Smooth muscle cell (in vitro differentiated cells): ENCODE measurements at regions not wholly inside any gene's neighbourhood (a gene's known extent, or its start where the extent isn't known, plus 50 kb on each side); places are given as distances from the start of the nearest gene placed in this dataset.

ENCODE experiments used
- DNase-seq: peaks from one replicate; lab custom pipeline; 2025; ENCODE audit not compliant: unreplicated experiment; lab: John Stamatoyannopoulos, UW
- H2AFZ ChIP-seq: fragments of 200-600 bp; sonication (generic); 2 replicates; pipeline ENCODE4 v1.6.0; 2016; ENCODE audit warnings: antibody characterized with exemption, low read depth, mild to moderate bottlenecking
- H3F3A ChIP-seq: fragments of 200-600 bp; sonication (generic); 2 replicates; pipeline ENCODE4 v1.6.0; 2017; ENCODE audit warnings: antibody characterized with exemption, low read depth
- H3K27ac ChIP-seq: fragments of 200-600 bp; sonication (generic); 2 replicates; pipeline ENCODE4 v1.5.1; 2016; ENCODE audit warnings: low read depth, mild to moderate bottlenecking
- H3K27me3 ChIP-seq: fragments of 200-600 bp; sonication (generic); 2 replicates; pipeline ENCODE4 v1.6.1; 2016; ENCODE audit warnings: low read depth, mild to moderate bottlenecking
- H3K36me3 ChIP-seq: fragments of 200-600 bp; sonication (generic); 2 replicates; pipeline ENCODE4 v1.5.1; 2016; ENCODE audit warnings: low read depth
- H3K4me1 ChIP-seq: fragments of 200-600 bp; sonication (generic); 2 replicates; pipeline ENCODE4 v1.5.1; 2016; ENCODE audit warnings: low read depth
- H3K4me2 ChIP-seq: fragments of 200-600 bp; sonication (generic); 2 replicates; pipeline ENCODE4 v1.6.0; 2016; ENCODE audit warnings: mild to moderate bottlenecking
- H3K4me3 ChIP-seq: fragments of 200-600 bp; sonication (generic); 2 replicates; pipeline ENCODE4 v1.5.1; 2016; ENCODE audit warnings: mild to moderate bottlenecking
- H3K79me2 ChIP-seq: fragments of 200-600 bp; sonication (generic); 2 replicates; pipeline ENCODE4 v1.6.0; 2016; ENCODE audit warnings: low read depth, mild to moderate bottlenecking
- H3K9ac ChIP-seq: fragments of 200-600 bp; sonication (generic); 2 replicates; pipeline ENCODE4 v1.6.0; 2016; ENCODE audit warnings: low read depth
- H3K9me3 ChIP-seq: fragments of 200-600 bp; sonication (generic); replicated peaks from 2 replicates; pipeline ENCODE4 v1.5.1; 2016; ENCODE audit warnings: low read depth
- H4K20me1 ChIP-seq: fragments of 200-600 bp; sonication (generic); 2 replicates; pipeline ENCODE4 v1.6.0; 2016; ENCODE audit warnings: low read depth
- WGBS: methylation state at CpG from one replicate; pipeline ENCODE4 v1.1.7; 2016; ENCODE audit warnings: low lambda C conversion rate; 5-methylcytosine and 5-hydroxymethylcytosine counted together
- TF ChIP-seq, protein P1 (sequence below): fragments of 200-600 bp; sonication (generic); IDR thresholded peaks from 2 replicates; pipeline ENCODE4 v1.5.1; 2017; ENCODE audit warnings: borderline replicate concordance, mild to moderate bottlenecking, antibody characterized with exemption; ENCODE audit not compliant: insufficient read depth, poor library complexity, severe bottlenecking

DNA sequence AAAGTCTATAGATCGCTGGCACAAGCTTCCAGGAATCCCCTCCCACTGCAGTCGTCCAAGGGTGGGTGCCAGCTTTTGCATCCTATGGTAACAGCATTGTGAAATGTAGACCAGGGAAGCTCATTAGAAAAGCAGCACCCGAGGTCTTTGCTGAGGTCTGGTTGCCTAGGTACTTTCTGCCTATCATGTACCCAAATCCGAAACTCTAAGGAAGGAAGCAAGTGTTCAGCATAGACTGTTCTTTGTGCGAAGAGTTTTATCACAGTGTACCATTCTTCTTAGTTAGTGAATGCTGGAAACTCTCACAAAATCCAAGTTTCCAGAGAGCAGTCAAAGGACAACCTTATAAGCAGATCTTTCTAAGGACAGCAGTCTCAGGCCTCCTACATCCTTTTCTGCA, 1532.7 kb upstream of the TMEM132C start:
- H3K9ac ChIP-seq: no peak overlapping the region
- H3K36me3 ChIP-seq: no peaks in the 10 kb centered on the region
- H3K4me1 ChIP-seq: no peaks in the 10 kb centered on the region
- H3F3A ChIP-seq: no peaks in the 10 kb centered on the region
- no peak overlapping the region for H3K4me3 ChIP-seq
- H2AFZ ChIP-seq: no peak overlapping the region
- H3K27me3 ChIP-seq: peaks cover 18% of the 10 kb centered on the region
- H3K27ac ChIP-seq: no peak overlapping the region
- 62% methylated on average over 5 of the region's 5 CpGs for WGBS
- H3K4me2 ChIP-seq: no peak overlapping the region
- TF ChIP-seq, protein P1, sequence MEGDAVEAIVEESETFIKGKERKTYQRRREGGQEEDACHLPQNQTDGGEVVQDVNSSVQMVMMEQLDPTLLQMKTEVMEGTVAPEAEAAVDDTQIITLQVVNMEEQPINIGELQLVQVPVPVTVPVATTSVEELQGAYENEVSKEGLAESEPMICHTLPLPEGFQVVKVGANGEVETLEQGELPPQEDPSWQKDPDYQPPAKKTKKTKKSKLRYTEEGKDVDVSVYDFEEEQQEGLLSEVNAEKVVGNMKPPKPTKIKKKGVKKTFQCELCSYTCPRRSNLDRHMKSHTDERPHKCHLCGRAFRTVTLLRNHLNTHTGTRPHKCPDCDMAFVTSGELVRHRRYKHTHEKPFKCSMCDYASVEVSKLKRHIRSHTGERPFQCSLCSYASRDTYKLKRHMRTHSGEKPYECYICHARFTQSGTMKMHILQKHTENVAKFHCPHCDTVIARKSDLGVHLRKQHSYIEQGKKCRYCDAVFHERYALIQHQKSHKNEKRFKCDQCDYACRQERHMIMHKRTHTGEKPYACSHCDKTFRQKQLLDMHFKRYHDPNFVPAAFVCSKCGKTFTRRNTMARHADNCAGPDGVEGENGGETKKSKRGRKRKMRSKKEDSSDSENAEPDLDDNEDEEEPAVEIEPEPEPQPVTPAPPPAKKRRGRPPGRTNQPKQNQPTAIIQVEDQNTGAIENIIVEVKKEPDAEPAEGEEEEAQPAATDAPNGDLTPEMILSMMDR: no peak
- no peaks in the 10 kb centered on the region for H4K20me1 ChIP-seq
- DNase-seq: no peak
- H3K9me3 ChIP-seq: no peaks in the 10 kb centered on the region
- H3K79me2 ChIP-seq: no peaks in the 10 kb centered on the region

DNA sequence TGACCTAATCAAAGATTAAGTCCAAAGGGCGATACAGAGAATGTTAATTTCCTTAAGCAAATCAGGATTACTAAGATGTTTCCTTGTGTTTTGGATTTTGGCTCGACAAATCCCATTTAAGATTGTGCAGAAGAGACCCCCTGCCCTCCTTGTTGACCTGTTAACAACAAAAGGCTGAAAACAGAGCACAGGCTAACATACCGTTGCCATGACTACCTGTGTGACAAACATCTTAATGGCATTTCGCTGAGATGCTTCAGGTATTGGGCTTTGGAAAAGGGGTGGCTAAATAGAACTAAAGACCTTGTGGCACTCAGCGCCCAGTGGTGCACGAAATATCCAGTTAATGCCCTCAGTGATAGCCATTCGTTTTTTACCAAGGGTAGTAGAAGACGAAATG, 1532.3 kb upstream of the TMEM132C start:
- DNase-seq: no peak
- Histone ChIP-seq H2AFZ (no peak overlapping the region), H3F3A (no peaks in the 10 kb centered on the region), H3K9me3 (no peaks in the 10 kb centered on the region), H3K27ac (no peak overlapping the region), H3K4me3 (no peak overlapping the region), H3K27me3 (peaks cover 14% of the 10 kb centered on the region), H3K4me1 (no peaks in the 10 kb centered on the region), H3K4me2 (no peak overlapping the region), H3K9ac (no peak overlapping the region), H4K20me1 (no peaks in the 10 kb centered on the region), H3K79me2 (no peaks in the 10 kb centered on the region), H3K36me3 (no peaks in the 10 kb centered on the region)
- 87% methylated on average over 8 of the region's 8 CpGs for WGBS
- TF ChIP-seq, protein P1: no peak

DNA sequence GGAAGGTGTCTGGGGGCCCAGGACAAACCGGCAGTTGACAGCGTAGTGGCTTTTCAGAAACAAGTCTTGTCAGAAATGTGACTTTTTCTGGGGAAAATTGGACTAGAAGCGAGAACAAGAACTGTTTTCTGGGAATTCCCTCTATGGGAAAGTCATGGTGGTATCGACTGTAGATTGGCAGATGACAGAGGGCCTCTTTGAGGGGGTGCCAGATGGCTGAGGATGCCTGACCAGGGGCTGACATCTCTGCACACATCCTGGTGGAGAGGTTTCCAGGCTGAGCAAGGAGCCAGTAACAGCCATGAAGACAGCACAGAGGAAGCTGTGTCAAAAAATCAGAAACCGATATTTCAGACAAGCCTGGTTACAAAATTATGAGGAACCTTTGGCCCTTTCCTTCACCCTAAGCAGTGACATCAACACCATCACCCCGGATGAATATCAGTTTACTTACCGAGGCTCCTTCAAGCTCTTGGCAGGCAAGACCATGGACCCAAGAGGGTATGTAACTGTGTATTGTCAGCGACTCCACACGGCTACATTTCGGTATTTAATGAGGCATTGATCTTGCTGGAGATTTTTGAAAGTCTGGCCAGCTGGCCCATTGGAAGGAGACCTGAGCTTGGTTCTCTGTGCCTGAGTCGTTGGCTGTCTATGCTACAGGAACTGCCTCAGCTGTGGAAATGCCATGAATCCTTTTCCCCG, 1525.3 kb upstream of the TMEM132C start:
- H3K36me3 ChIP-seq: no peaks in the 10 kb centered on the region
- H3F3A ChIP-seq: no peaks in the 10 kb centered on the region
- DNase-seq: no peak
- H3K4me1 ChIP-seq: no peaks in the 10 kb centered on the region
- no peaks in the 10 kb centered on the region for H3K79me2 ChIP-seq
- TF ChIP-seq, protein P1: no peak
- H3K4me2 ChIP-seq: no peak overlapping the region
- no peak overlapping the region for H3K27ac ChIP-seq
- H3K27me3 ChIP-seq: no peaks in the 10 kb centered on the region
- H2AFZ ChIP-seq: no peak overlapping the region
- H3K9ac ChIP-seq: no peak overlapping the region
- H4K20me1 ChIP-seq: no peaks in the 10 kb centered on the region
- no peaks in the 10 kb centered on the region for H3K9me3 ChIP-seq
- no peak overlapping the region for H3K4me3 ChIP-seq
- 86% methylated on average over 12 of the region's 12 CpGs for WGBS

DNA sequence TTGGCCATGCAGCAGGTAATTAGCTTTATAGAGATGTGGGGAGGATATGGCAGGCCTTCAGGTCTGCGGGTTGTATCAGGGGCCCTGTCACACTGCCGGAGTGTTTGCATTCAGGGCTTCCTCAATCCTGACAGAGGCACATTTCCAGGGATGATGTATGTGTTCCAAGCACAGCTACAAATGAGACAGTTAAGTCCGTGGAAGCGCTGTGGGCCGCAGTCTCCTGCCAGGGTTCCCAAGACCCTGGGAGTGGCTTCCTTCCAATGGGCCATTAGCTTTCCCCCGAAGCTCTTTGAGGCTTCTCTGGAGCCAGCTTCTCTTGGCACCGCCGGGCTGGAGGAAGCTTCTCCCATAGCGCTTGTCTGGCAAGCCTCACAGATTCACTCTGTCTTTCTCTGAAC, 1524.7 kb upstream of the TMEM132C start:
- Histone ChIP-seq H3K4me1 (no peaks in the 10 kb centered on the region), H3K27ac (no peak overlapping the region), H3K9ac (no peak overlapping the region), H3K36me3 (no peaks in the 10 kb centered on the region), H3K4me3 (no peak overlapping the region), H4K20me1 (no peaks in the 10 kb centered on the region), H2AFZ (no peak overlapping the region), H3K27me3 (no peaks in the 10 kb centered on the region), H3K79me2 (no peaks in the 10 kb centered on the region), H3K9me3 (no peaks in the 10 kb centered on the region), H3F3A (no peaks in the 10 kb centered on the region), H3K4me2 (no peak overlapping the region)
- TF ChIP-seq, protein P1: no peak
- DNase-seq: no peak
- 86% methylated on average over 9 of the region's 9 CpGs for WGBS
